Smooth muscle cell (in vitro differentiated cells): ENCODE measurements at regions not wholly inside any gene's neighbourhood (a gene's known extent, or its start where the extent isn't known, plus 50 kb on each side); places are given as distances from the start of the nearest gene placed in this dataset.
A peak's percentile ranks its signal among the peaks of the same experiment; 100 is the strongest.

Experiments used
- DNase-seq: peaks from one replicate; lab custom pipeline; 2025; ENCODE audit not compliant: unreplicated experiment; lab: John Stamatoyannopoulos, UW
- H2AFZ ChIP-seq: fragments of 200-600 bp; sonication (generic); 2 replicates; pipeline ENCODE4 v1.6.0; 2016; ENCODE audit warnings: antibody characterized with exemption, low read depth, mild to moderate bottlenecking
- H3F3A ChIP-seq: fragments of 200-600 bp; sonication (generic); 2 replicates; pipeline ENCODE4 v1.6.0; 2017; ENCODE audit warnings: antibody characterized with exemption, low read depth
- H3K27ac ChIP-seq: fragments of 200-600 bp; sonication (generic); 2 replicates; pipeline ENCODE4 v1.5.1; 2016; ENCODE audit warnings: low read depth, mild to moderate bottlenecking
- H3K27me3 ChIP-seq: fragments of 200-600 bp; sonication (generic); 2 replicates; pipeline ENCODE4 v1.6.1; 2016; ENCODE audit warnings: low read depth, mild to moderate bottlenecking
- H3K36me3 ChIP-seq: fragments of 200-600 bp; sonication (generic); 2 replicates; pipeline ENCODE4 v1.5.1; 2016; ENCODE audit warnings: low read depth
- H3K4me1 ChIP-seq: fragments of 200-600 bp; sonication (generic); 2 replicates; pipeline ENCODE4 v1.5.1; 2016; ENCODE audit warnings: low read depth
- H3K4me2 ChIP-seq: fragments of 200-600 bp; sonication (generic); 2 replicates; pipeline ENCODE4 v1.6.0; 2016; ENCODE audit warnings: mild to moderate bottlenecking
- H3K4me3 ChIP-seq: fragments of 200-600 bp; sonication (generic); 2 replicates; pipeline ENCODE4 v1.5.1; 2016; ENCODE audit warnings: mild to moderate bottlenecking
- H3K79me2 ChIP-seq: fragments of 200-600 bp; sonication (generic); 2 replicates; pipeline ENCODE4 v1.6.0; 2016; ENCODE audit warnings: low read depth, mild to moderate bottlenecking
- H3K9ac ChIP-seq: fragments of 200-600 bp; sonication (generic); 2 replicates; pipeline ENCODE4 v1.6.0; 2016; ENCODE audit warnings: low read depth
- H3K9me3 ChIP-seq: fragments of 200-600 bp; sonication (generic); replicated peaks from 2 replicates; pipeline ENCODE4 v1.5.1; 2016; ENCODE audit warnings: low read depth
- H4K20me1 ChIP-seq: fragments of 200-600 bp; sonication (generic); 2 replicates; pipeline ENCODE4 v1.6.0; 2016; ENCODE audit warnings: low read depth
- WGBS: methylation state at CpG from one replicate; pipeline ENCODE4 v1.1.7; 2016; ENCODE audit warnings: low lambda C conversion rate; 5-methylcytosine and 5-hydroxymethylcytosine counted together
- TF ChIP-seq, protein P1 (sequence below): fragments of 200-600 bp; sonication (generic); IDR thresholded peaks from 2 replicates; pipeline ENCODE4 v1.5.1; 2017; ENCODE audit warnings: borderline replicate concordance, mild to moderate bottlenecking, antibody characterized with exemption; ENCODE audit not compliant: insufficient read depth, poor library complexity, severe bottlenecking

DNA sequence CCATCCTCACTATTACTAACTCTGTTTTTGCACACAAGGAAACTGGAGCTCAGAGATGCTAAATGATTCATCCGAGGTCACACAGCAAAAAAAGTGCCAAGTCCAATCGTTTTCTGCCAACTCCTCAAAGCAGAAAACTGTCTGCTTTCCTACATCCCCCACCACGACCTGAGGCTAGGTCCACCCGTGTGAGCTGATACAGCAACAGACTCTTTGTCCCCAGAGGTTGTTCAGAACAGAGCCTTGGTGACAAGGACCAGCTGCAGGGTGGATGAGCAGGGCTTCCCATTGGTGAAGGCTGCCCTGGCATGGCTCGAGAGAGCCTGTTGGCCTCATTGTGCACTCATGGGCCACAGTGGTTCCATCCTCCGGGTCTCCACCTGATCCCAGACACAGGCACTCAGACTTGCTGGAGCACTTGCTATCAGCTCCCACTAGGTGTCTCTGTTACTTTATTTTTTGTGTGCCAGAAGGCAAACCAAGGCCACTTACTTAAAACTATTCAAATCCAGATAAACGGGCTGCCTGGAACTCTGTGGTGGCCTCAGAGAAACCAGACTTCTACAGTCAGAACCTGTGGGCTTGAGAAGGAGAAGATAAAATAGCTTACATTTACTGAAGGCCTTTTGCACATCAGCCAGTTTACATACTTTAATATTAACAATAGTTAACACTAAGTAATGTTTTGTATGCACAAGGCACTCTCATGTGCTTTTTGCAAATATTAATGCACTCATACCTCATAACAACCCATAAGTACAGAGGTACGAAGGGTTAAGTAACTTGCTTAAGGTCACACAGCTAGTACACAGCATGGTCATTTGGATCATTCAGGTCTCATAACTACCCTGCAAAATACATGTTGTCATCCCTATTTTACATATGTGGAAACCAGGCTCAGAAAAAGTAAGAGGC lies 62.9 kb upstream of the CTIF start:
- Histone ChIP-seq H3K27ac (no peak overlapping the region), H4K20me1 (no peaks in the 10 kb centered on the region), H3F3A (peaks cover 4% of the 10 kb centered on the region), H3K4me2 (peak overlapping the region; percentile 42), H3K27me3 (no peaks in the 10 kb centered on the region), H3K79me2 (no peaks in the 10 kb centered on the region), H2AFZ (no peak overlapping the region), H3K4me1 (peaks cover 3% of the 10 kb centered on the region), H3K9me3 (no peaks in the 10 kb centered on the region), H3K4me3 (no peak overlapping the region), H3K9ac (no peak overlapping the region), H3K36me3 (no peaks in the 10 kb centered on the region)
- TF ChIP-seq, protein P1, sequence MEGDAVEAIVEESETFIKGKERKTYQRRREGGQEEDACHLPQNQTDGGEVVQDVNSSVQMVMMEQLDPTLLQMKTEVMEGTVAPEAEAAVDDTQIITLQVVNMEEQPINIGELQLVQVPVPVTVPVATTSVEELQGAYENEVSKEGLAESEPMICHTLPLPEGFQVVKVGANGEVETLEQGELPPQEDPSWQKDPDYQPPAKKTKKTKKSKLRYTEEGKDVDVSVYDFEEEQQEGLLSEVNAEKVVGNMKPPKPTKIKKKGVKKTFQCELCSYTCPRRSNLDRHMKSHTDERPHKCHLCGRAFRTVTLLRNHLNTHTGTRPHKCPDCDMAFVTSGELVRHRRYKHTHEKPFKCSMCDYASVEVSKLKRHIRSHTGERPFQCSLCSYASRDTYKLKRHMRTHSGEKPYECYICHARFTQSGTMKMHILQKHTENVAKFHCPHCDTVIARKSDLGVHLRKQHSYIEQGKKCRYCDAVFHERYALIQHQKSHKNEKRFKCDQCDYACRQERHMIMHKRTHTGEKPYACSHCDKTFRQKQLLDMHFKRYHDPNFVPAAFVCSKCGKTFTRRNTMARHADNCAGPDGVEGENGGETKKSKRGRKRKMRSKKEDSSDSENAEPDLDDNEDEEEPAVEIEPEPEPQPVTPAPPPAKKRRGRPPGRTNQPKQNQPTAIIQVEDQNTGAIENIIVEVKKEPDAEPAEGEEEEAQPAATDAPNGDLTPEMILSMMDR: peak; percentile 88
- 47% methylated on average over 8 of the region's 8 CpGs for WGBS
- DNase-seq: no peak

- Histone ChIP-seq H3K4me1 (peaks cover 3% of the 10 kb centered on the region), H4K20me1 (no peaks in the 10 kb centered on the region), H3K4me3 (no peak overlapping the region), H3K36me3 (no peaks in the 10 kb centered on the region), H3F3A (peaks cover 4% of the 10 kb centered on the region), H3K4me2 (no peak overlapping the region), H2AFZ (no peak overlapping the region), H3K27ac (no peak overlapping the region), H3K9me3 (no peaks in the 10 kb centered on the region), H3K79me2 (no peaks in the 10 kb centered on the region), H3K9ac (no peak overlapping the region), H3K27me3 (no peaks in the 10 kb centered on the region)
- DNase-seq: no peak
- 100% methylated on average over 1 of the region's 1 CpG for WGBS
- TF ChIP-seq, protein P1: no peak
Measured at GRCh38 chr18:48473816-48474215, 64.6 kb upstream of the ZBTB7C start.

DNA sequence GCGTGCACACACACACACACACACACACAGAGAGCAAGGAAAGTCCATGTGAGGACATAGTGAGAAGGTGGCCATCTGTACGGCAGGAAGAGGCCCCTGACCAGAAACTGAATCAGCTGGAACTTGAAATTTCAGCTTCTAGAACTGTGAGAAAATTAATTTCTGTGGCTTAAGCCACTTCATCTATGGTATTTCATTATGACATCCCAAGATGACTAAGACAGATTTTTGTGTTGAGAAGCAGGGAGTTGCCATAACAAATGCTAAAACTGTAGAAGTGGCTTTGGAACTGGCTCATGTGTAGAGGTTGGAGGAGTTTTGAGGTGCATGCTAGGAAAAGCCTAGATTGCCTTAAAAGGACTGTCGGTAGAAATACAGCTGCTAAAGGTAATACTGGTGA lies 63.4 kb upstream of the ZBTB7C start:
- H3K4me1 ChIP-seq: peaks cover 3% of the 10 kb centered on the region
- no peaks in the 10 kb centered on the region for H3K9me3 ChIP-seq
- no peak for DNase-seq
- no peaks in the 10 kb centered on the region for H3K79me2 ChIP-seq
- H3F3A ChIP-seq: peaks cover 4% of the 10 kb centered on the region
- H3K4me3 ChIP-seq: no peak overlapping the region
- TF ChIP-seq, protein P1: no peak
- no peaks in the 10 kb centered on the region for H3K36me3 ChIP-seq
- H4K20me1 ChIP-seq: no peaks in the 10 kb centered on the region
- no peak overlapping the region for H3K4me2 ChIP-seq
- H3K9ac ChIP-seq: no peak overlapping the region
- no peak overlapping the region for H2AFZ ChIP-seq
- 61% methylated on average over 3 of the region's 3 CpGs for WGBS
- H3K27me3 ChIP-seq: no peaks in the 10 kb centered on the region
- H3K27ac ChIP-seq: no peak overlapping the region
